Prostate gland (tissue), 2 donors: ENCODE measurements at regions not wholly inside any gene's neighbourhood (a gene's known extent, or its start where the extent isn't known, plus 50 kb on each side); places are given as distances from the start of the nearest gene placed in this dataset.

Source experiments
- DNase-seq: peaks from one replicate; pipeline ENCODE4 v3.0.0-alpha.2; 2019; ENCODE audit warnings: low spot score
- H3K27ac ChIP-seq, 2 donors: fragments of 200-600 bp; sonication (generic); 2 replicates each; pipeline ENCODE4 v1.5.1; 2017 to 2019
- H3K27me3 ChIP-seq: fragments of 200-600 bp; sonication (generic); replicated peaks from 2 replicates; pipeline ENCODE4 v1.5.1; 2019; ENCODE audit not compliant: insufficient read depth
- H3K36me3 ChIP-seq, 2 donors: fragments of 200-600 bp; sonication (generic); 1 replicate in 1 of 2; 2 replicates in 1 of 2; pipeline versions ENCODE4 v1.5.1 to v1.8.1; 2017 to 2019
- H3K4me1 ChIP-seq: fragments of 200-600 bp; sonication (generic); replicated peaks from 2 replicates; pipeline ENCODE4 v1.5.1; 2019
- H3K4me3 ChIP-seq, 2 donors: fragments of 200-600 bp; sonication (generic); 2 replicates each; pipeline ENCODE4 v1.5.1; 2017 to 2019
- H3K9me3 ChIP-seq: fragments of 200-600 bp; sonication (generic); 2 replicates; pipeline ENCODE4 v1.5.1; 2017
- CTCF ChIP-seq, 4 experiments: fragments of 200-600 bp in 2 of 4; fragments of 450-650 bp in 2 of 4; sonication (generic) in 2 of 4; IDR thresholded peaks; 1 replicate in 3 of 4; 2 replicates in 1 of 4; pipeline ENCODE4 v1.5.1; 2016 to 2019; ENCODE audit warnings: antibody characterized with exemption in 4 of 4, mild to moderate bottlenecking in 2 of 4, moderate library complexity in 2 of 4
- POLR2A ChIP-seq: fragments of 450-650 bp; IDR thresholded peaks from one replicate; pipeline ENCODE4 v1.6.1; 2016; ENCODE audit warnings: antibody characterized with exemption, mild to moderate bottlenecking
- POLR2AphosphoS5 ChIP-seq: sonication (generic); formaldehyde crosslinking; IDR thresholded peaks from one replicate; pipeline ENCODE4 v1.6.1; 2017; ENCODE audit warnings: antibody characterized with exemption
- WGBS: methylation state at CpG from one replicate; pipeline ENCODE4 v1.1.5; 2018; 5-methylcytosine and 5-hydroxymethylcytosine counted together
- intact Hi-C: fragments of 100-400 bp; cut with DNase I; formaldehyde crosslinking; loops from one replicate; pipeline ENCODE4 v1.14.2; 2022

GRCh38 chr20:48433178-48433577 is 394.6 kb downstream of the PREX1 start:
- no peak overlapping the region for H3K4me3 ChIP-seq
- intact Hi-C loops = no loop called here
- DNase-seq = no peak

GRCh38 chr20:48432494-48432832 is 395.3 kb downstream of the PREX1 start:
- no peaks in the 10 kb centered on the region for H3K9me3 ChIP-seq
- H3K27ac ChIP-seq = no peak overlapping the region
- no peaks in the 10 kb centered on the region for H3K4me1 ChIP-seq
- H3K4me3 ChIP-seq = no peak overlapping the region
- intact Hi-C loops = no loop called here
- TF ChIP-seq POLR2A (no peak), CTCF (IDR thresholded peaks at IDR 0.05) (no peak), POLR2AphosphoS5 (no peak)
- H3K36me3 ChIP-seq = no peaks in the 10 kb centered on the region
- H3K27me3 ChIP-seq = no peaks in the 10 kb centered on the region
- 58% methylated on average over 5 of the region's 5 CpGs for WGBS
- DNase-seq = no peak

More at GRCh38 chr20:48433178-48433577, 394.6 kb downstream of the PREX1 start:
- 84% methylated on average over 4 of the region's 4 CpGs for WGBS
- no peak for TF ChIP-seq POLR2AphosphoS5
- no peak for TF ChIP-seq CTCF (IDR thresholded peaks at IDR 0.05)
- TF ChIP-seq POLR2A = no peak
- no peaks in the 10 kb centered on the region for H3K4me1 ChIP-seq
- H3K27me3 ChIP-seq = no peaks in the 10 kb centered on the region
- no peak overlapping the region for H3K27ac ChIP-seq
- H3K36me3 ChIP-seq = no peaks in the 10 kb centered on the region
- no peaks in the 10 kb centered on the region for H3K9me3 ChIP-seq

GRCh38 chr20:48431653-48432493 is 395.9 kb downstream of the PREX1 start:
- H3K27ac ChIP-seq = no peak overlapping the region
- 64% methylated on average over 9 of the region's 9 CpGs for WGBS
- intact Hi-C loops = no loop called here
- TF ChIP-seq POLR2A (no peak), CTCF (IDR thresholded peaks at IDR 0.05) (no peak), POLR2AphosphoS5 (no peak)
- H3K4me3 ChIP-seq = no peak overlapping the region
- H3K36me3 ChIP-seq = no peaks in the 10 kb centered on the region
- DNase-seq = no peak
- H3K4me1 ChIP-seq = no peaks in the 10 kb centered on the region
- H3K27me3 ChIP-seq = no peaks in the 10 kb centered on the region
- H3K9me3 ChIP-seq = no peaks in the 10 kb centered on the region

- TF ChIP-seq POLR2A = no peak
- no peak for TF ChIP-seq POLR2AphosphoS5
- TF ChIP-seq CTCF (IDR thresholded peaks at IDR 0.05) = no peak
- 71% methylated on average over 1 of the region's 1 CpG for WGBS
These were observed 401.2 kb downstream of the PREX1 start for GRCh38 chr20:48426630-48427029.

More at GRCh38 chr20:48426630-48427029, 401.2 kb downstream of the PREX1 start:
- no peak for DNase-seq
- Histone ChIP-seq H3K4me1 (no peaks in the 10 kb centered on the region), H3K27ac (no peak overlapping the region), H3K4me3 (no peak overlapping the region), H3K27me3 (no peaks in the 10 kb centered on the region), H3K36me3 (no peaks in the 10 kb centered on the region), H3K9me3 (no peaks in the 10 kb centered on the region)
- intact Hi-C loops = no loop called here
